Sigmoid colon (tissue), 4 donors: ENCODE measurements at regions not wholly inside any gene's neighbourhood (a gene's known extent, or its start where the extent isn't known, plus 50 kb on each side); places are given as distances from the start of the nearest gene placed in this dataset.

Experiments
- EP300 ChIP-seq, 4 donors: sonication (generic); formaldehyde crosslinking; IDR thresholded peaks; one replicate each; pipeline ENCODE4 v1.6.1; 2017; ENCODE audit warnings: antibody characterized with exemption in 4 of 4
- POLR2A ChIP-seq, 2 donors: fragments of 450-650 bp; IDR thresholded peaks; one replicate each; pipeline ENCODE4 v1.6.1; 2016; ENCODE audit warnings: antibody characterized with exemption in 2 of 2, mild to moderate bottlenecking in 2 of 2, moderate library complexity in 2 of 2
- POLR2AphosphoS5 ChIP-seq, 4 donors: sonication (generic); formaldehyde crosslinking; IDR thresholded peaks; one replicate each; pipeline ENCODE4 v1.6.1; 2017; ENCODE audit warnings: antibody characterized with exemption in 4 of 4
- TF ChIP-seq, protein P1 (sequence below), 4 experiments: fragments of 450-650 bp in 3 of 4; fragments of 200-600 bp in 1 of 4; IDR thresholded peaks; one replicate each; pipeline ENCODE4 v1.5.1; 2016 to 2019; ENCODE audit warnings: antibody characterized with exemption in 4 of 4, mild to moderate bottlenecking in 3 of 4, moderate library complexity in 2 of 4

DNA sequence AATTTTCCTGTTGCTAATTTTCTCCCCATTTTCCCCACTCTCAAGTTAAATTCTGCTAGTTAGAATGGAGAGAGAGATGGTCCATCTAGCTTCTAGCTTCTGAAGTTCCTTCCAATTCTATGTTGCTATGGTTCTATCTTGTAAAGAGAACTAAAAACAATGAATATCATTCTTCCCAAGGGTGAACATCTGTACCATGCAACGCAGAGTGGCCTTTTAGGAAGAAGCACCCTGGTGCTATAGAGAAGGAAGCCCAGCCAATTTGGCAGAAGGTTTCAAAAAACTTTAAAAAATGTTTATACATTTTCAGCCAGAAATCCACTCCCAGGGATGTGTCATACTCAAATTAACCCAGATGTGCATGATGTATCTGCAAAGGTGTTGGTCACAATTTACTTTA is 149.1 kb downstream of the SEMA6D start:
- TF ChIP-seq, protein P1, sequence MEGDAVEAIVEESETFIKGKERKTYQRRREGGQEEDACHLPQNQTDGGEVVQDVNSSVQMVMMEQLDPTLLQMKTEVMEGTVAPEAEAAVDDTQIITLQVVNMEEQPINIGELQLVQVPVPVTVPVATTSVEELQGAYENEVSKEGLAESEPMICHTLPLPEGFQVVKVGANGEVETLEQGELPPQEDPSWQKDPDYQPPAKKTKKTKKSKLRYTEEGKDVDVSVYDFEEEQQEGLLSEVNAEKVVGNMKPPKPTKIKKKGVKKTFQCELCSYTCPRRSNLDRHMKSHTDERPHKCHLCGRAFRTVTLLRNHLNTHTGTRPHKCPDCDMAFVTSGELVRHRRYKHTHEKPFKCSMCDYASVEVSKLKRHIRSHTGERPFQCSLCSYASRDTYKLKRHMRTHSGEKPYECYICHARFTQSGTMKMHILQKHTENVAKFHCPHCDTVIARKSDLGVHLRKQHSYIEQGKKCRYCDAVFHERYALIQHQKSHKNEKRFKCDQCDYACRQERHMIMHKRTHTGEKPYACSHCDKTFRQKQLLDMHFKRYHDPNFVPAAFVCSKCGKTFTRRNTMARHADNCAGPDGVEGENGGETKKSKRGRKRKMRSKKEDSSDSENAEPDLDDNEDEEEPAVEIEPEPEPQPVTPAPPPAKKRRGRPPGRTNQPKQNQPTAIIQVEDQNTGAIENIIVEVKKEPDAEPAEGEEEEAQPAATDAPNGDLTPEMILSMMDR (IDR thresholded peaks at IDR 0.05), result no peak
- no peak for TF ChIP-seq POLR2AphosphoS5 (IDR thresholded peaks at IDR 0.05)
- no peak for TF ChIP-seq POLR2A (IDR thresholded peaks at IDR 0.05)
- TF ChIP-seq EP300 (IDR thresholded peaks at IDR 0.05), result no peak
